ENCODE measurements at regions not wholly inside any gene's neighbourhood (a gene's known extent, or its start where the extent isn't known, plus 50 kb on each side); places are given as distances from the start of the nearest gene placed in this dataset.
A peak's percentile ranks its signal among the peaks of the same experiment; 100 is the strongest.

- no peak for DNase-seq (ENCODE audit: low spot score)
Measured at GRCh38 chr1:112318263-112318662, 77.8 kb upstream of the CTTNBP2NL start.

- DNase-seq (ENCODE audit: low spot score): no peak
Measured at GRCh38 chr1:112318698-112319370, 77.2 kb upstream of the CTTNBP2NL start.

GRCh38 chr1:112319371-112320040 is 76.5 kb upstream of the CTTNBP2NL start:
- DNase-seq (ENCODE audit: low spot score): no peak

GRCh38 chr1:112320058-112320457 is 76.0 kb upstream of the CTTNBP2NL start:
- no peak for DNase-seq (ENCODE audit: low spot score)

DNA sequence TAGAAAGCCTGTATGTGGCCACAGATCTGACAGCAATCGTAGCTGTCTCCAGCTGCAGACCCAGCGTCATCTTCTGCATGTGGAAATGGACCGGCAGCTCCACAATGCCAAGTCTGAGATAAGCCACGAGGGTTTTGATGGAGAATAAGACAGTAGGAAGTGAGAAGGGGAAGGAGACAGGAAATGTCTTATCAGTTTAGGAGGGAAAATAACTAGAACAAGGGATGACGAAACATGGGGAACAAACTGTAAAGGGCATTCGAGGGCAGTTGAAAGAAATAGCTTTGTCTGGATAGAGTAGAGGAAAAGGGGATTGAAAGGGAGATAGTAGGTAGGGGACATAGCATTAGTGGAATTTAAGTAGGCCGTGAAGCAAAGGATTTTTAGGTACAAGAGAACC is 74.0 kb upstream of the CTTNBP2NL start:
- DNase-seq (ENCODE audit: low spot score): no peak

DNA sequence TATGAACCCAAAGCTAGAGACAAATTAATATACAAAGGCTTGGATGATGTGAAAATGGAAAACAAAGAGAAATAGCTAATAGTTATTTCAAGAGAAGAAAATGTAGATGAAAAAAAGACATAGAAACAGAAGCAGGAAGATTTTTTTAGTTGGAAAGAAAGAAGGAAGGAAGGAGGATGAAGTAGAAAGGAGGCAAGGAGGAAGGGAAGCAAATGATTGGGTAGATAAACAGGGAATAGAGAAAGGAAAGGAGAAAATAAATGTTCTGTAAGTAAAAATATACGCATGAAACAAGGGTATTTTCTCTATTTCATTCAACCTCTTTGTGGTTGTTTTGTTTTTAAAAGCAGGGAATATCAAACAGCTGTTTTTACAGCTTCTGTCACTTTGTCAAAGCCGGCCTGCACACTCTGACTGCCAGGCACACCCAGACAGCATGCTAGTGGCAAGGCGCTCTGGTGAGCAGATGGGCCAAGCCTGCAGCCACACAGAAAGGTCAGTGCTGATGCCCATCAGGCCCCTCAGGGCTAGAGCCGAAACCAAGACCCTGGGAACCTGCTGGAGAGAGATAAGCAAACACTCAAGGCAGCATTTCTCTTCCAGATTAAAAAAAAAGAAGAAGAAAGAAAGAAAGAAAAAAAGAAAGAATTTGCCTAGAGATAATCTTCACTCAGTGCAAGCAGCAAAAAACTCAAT is 72.9 kb upstream of the CTTNBP2NL start:
- DNase-seq (ENCODE audit: low spot score): no peak

DNA sequence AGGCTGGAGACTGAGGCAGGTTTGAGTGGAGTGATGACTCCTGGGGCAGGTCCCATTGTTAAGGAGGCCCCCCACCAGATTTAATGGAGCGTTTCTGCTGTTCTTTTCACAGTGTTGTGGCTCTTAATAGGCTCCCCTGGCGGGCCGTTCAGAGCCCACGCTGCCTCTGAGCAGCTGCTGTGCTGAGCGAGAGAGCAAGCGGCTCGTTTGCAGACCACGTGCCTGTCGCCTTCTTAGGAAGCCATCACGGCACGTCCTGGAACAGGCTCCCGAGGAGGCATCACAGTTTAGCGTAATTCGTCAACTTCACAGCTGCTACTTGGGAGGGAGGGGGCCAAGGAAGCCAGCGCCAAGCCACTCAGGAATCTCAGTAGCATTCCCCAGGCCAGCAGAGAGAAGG is 70.5 kb upstream of the CTTNBP2NL start:
- no peak for DNase-seq (ENCODE audit: low spot score)

- no peak for DNase-seq (ENCODE audit: low spot score)
Measured at GRCh38 chr1:112328600-112328999, 67.4 kb upstream of the CTTNBP2NL start.

DNA sequence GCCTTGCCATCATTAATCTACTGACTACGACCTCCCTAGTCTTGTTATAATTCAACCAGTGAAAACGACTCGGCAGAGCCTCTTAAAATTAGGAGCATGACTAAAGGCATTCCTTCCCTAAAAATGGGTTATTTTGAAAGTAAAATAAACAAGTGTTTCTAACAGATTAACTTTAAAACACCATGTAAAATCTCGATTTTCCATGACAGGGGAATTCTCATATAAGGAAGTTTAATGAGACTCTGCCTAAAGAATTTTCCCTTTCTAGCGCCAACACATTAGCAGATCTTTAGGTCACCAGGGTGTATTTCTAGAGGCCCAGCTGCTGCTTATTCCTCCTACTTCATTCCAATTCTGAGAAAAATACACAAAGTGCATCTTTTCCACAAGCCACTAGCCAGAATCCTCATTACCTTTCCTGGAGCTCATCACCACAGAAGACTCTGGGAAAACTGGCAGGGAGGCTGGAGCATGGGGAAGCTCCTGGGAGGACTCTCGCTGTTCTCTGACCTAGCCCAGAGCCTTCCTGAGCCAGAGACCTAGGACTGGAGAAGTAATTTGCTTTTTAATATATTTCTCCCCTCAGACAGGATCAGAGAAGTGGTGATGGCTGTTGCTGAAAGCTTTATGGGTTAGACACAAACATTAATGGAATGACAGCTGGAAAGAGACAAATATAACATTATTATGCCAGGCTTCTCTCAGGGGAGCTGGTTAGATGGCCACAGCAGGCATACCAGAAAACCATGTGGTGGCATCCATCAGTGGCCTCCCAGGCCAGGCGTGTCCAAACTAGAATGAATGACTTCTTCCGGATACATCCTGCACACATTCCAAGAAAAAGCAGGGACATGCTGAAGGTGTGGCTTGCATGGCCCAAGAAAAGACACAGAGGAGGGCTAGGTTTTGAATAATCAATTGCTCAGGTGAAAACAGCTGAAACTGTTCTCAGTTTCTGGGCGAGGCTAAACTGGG is 63.6 kb upstream of the CTTNBP2NL start:
- DNase-seq (ENCODE audit: low spot score): no peak

DNA sequence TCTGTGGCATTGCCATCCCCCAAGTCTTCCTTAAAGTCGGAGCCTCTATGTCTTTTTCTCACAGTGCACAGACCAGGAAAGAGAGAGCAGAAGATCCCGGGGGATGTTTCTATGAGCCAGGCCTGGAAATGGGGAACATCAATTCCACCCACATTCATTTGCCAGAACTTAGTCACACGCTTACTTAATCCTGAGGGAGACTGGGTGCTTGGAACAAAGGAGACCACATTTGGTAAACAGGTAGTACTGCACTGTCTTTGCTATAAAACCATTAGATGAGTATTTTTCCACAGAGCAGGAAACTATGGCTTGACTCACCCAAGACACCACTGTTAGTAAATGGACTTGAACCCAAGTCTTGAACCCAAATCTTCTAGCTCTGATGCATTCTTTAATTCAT is 60.7 kb upstream of the CTTNBP2NL start:
- DNase-seq (ENCODE audit: low spot score): no peak

GRCh38 chr1:112337028-112337531 is 58.9 kb upstream of the CTTNBP2NL start:
- DNase-seq (ENCODE audit: low spot score): peak; percentile 11

DNA sequence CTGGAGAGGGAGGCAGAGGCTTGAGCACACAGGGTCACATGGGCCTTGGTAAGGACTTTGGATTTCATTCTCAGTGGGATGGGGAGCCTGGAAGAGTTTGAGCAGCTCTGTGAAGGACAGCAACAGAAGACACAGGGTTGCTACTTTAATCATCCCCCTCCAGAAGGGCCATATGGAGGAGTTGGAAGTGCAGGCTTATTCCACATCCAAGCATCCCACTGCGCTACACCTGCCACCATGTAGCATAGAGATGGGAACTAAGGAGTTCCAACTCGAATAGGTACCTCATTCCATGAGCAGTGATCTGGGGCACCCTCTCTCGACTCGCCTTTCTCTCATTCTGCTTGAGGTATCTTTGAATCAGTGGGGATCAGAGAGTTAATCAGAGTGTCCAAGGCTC is 54.0 kb upstream of the CTTNBP2NL start:
- DNase-seq (ENCODE audit: low spot score): no peak

GRCh38 chr1:112342558-112342957 is 53.5 kb upstream of the CTTNBP2NL start:
- no peak for DNase-seq (ENCODE audit: low spot score)

DNA sequence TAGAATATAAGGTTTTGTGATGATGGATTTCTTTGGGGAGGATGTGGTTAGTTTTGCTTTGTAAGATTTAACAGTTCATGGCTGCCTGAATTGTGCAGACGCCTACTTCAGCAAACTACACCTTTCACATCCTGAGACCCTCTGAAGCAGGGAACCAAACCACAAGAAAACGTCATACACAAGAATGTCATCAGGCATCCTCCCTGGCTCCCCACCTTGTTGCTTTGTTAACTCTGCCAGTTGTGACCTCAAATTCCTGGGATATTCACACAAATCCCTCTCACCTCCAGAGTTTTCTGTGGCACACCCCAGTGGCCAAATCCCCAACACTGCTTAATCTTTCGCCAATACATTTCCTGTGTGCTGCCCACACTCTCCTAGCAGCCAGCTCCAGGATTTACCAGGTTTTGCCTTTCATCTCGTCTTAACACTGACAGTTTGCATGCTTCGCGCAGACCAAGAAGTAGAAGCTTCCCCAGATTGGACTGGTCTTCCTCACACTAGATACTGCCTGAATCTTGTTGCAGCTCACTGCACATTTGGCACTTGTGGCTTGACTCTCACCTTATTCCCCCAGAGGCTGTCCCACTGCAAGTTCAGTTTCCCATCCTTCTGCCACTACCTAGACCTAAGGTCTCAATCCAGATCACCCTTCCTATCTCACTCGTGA is 51.1 kb upstream of the CTTNBP2NL start:
- peak; percentile 12 for DNase-seq (ENCODE audit: low spot score)

All from CD4-positive, alpha-beta T cell treated with Interleukin-6 at 100 ng/mL for 8 hours (primary cell).